ENCODE measurements at regions not wholly inside any gene's neighbourhood (a gene's known extent, or its start where the extent isn't known, plus 50 kb on each side); places are given as distances from the start of the nearest gene placed in this dataset.

- Histone ChIP-seq H3K36me3 (no peaks in the 10 kb centered on the region), H3K9me3 (peaks cover 0 to 3% of the 10 kb centered on the region in 2 donors), H3K27ac (no peak overlapping the region), H3K27me3 (peaks cover 0 to 84% of the 10 kb centered on the region in 2 donors), H3K4me3 (no peak overlapping the region), H3K4me1 (no peaks in the 10 kb centered on the region)
- TF ChIP-seq POLR2AphosphoS5 (IDR thresholded peaks at IDR 0.05) (no peak), CTCF (IDR thresholded peaks at IDR 0.05) (no peak), POLR2A (IDR thresholded peaks at IDR 0.05) (no peak)
- DNase-seq (ENCODE audit: low spot score in 2 of 2) = no peak
- intact Hi-C loops (cut with DNase I; ENCODE audit: low total_unique reads) = no loop called here
These were observed 257.3 kb downstream of the RBFOX3 start for GRCh38 chr17:79353548-79353947.

- TF ChIP-seq POLR2AphosphoS5 (IDR thresholded peaks at IDR 0.05) (no peak), POLR2A (IDR thresholded peaks at IDR 0.05) (no peak), CTCF (IDR thresholded peaks at IDR 0.05) (no peak)
- no peak overlapping the region for H3K27ac ChIP-seq
- H3K4me3 ChIP-seq = no peak overlapping the region
- intact Hi-C loops (cut with DNase I; ENCODE audit: low total_unique reads) = no loop called here
- no peak for DNase-seq (ENCODE audit: low spot score in 2 of 2)
- H3K9me3 ChIP-seq = peaks cover 0 to 3% of the 10 kb centered on the region in 2 donors
- no peaks in the 10 kb centered on the region for H3K36me3 ChIP-seq
- no peaks in the 10 kb centered on the region for H3K4me1 ChIP-seq
- peaks cover 0 to 81% of the 10 kb centered on the region in 2 donors for H3K27me3 ChIP-seq
These were observed 257.8 kb downstream of the RBFOX3 start for GRCh38 chr17:79353016-79353415.

- peaks cover 0 to 3% of the 10 kb centered on the region in 2 donors for H3K9me3 ChIP-seq
- intact Hi-C loops (cut with DNase I; ENCODE audit: low total_unique reads) = no loop called here
- H3K4me3 ChIP-seq = no peak overlapping the region
- no peaks in the 10 kb centered on the region for H3K4me1 ChIP-seq
- H3K27me3 ChIP-seq = peaks cover 0 to 69% of the 10 kb centered on the region in 2 donors
- DNase-seq (ENCODE audit: low spot score in 2 of 2) = no peak
- H3K36me3 ChIP-seq = no peaks in the 10 kb centered on the region
- no peak overlapping the region for H3K27ac ChIP-seq
- TF ChIP-seq POLR2AphosphoS5 (IDR thresholded peaks at IDR 0.05) = no peak
- TF ChIP-seq CTCF (IDR thresholded peaks at IDR 0.05) = no peak
- TF ChIP-seq POLR2A (IDR thresholded peaks at IDR 0.05) = no peak
These were observed 260.3 kb downstream of the RBFOX3 start for GRCh38 chr17:79350533-79350932.

GRCh38 chr17:79349506-79350400 is 261.1 kb downstream of the RBFOX3 start:
- H3K36me3 ChIP-seq = no peaks in the 10 kb centered on the region
- H3K27me3 ChIP-seq = peaks cover 0 to 69% of the 10 kb centered on the region in 2 donors
- H3K27ac ChIP-seq = no peak overlapping the region
- H3K4me1 ChIP-seq = no peaks in the 10 kb centered on the region
- DNase-seq (ENCODE audit: low spot score in 2 of 2) = no peak
- H3K4me3 ChIP-seq = no peak overlapping the region
- peaks cover 3 to 5% of the 10 kb centered on the region in 2 donors for H3K9me3 ChIP-seq
- intact Hi-C loops (cut with DNase I; ENCODE audit: low total_unique reads) = no loop called here
- no peak for TF ChIP-seq POLR2A (IDR thresholded peaks at IDR 0.05)
- TF ChIP-seq POLR2AphosphoS5 (IDR thresholded peaks at IDR 0.05) = no peak
- no peak for TF ChIP-seq CTCF (IDR thresholded peaks at IDR 0.05)

GRCh38 chr17:79342376-79342775 is 267.8 kb downstream of the ENGASE start:
- Histone ChIP-seq H3K27me3 (peaks cover 0 to 22% of the 10 kb centered on the region in 2 donors), H3K27ac (no peak overlapping the region)
- intact Hi-C loops (cut with DNase I; ENCODE audit: low total_unique reads) = no loop called here

More at GRCh38 chr17:79342376-79342775, 267.8 kb downstream of the ENGASE start:
- peaks cover 0 to 8% of the 10 kb centered on the region in 2 donors for H3K9me3 ChIP-seq
- TF ChIP-seq CTCF (IDR thresholded peaks at IDR 0.05) (no peak), POLR2AphosphoS5 (IDR thresholded peaks at IDR 0.05) (no peak)
- no peak for DNase-seq (ENCODE audit: low spot score in 2 of 2)
- no peak overlapping the region for H3K4me3 ChIP-seq
- no peaks in the 10 kb centered on the region for H3K36me3 ChIP-seq
- H3K4me1 ChIP-seq = no peaks in the 10 kb centered on the region

Measured in breast epithelium (tissue), 4 donors.